M059J (cell line): ENCODE measurements at regions not wholly inside any gene's neighbourhood (a gene's known extent, or its start where the extent isn't known, plus 50 kb on each side); places are given as distances from the start of the nearest gene placed in this dataset.
"Not testable (repeated sequence)": the region's sequence is repeated elsewhere in the genome, so short reads cannot be mapped to it uniquely, and the experiment has no call there.

Experiments
- DNase-seq: peaks from one replicate; pipeline ENCODE4 v3.0.0-alpha.2; 2012; ENCODE audit warnings: low read depth

DNA sequence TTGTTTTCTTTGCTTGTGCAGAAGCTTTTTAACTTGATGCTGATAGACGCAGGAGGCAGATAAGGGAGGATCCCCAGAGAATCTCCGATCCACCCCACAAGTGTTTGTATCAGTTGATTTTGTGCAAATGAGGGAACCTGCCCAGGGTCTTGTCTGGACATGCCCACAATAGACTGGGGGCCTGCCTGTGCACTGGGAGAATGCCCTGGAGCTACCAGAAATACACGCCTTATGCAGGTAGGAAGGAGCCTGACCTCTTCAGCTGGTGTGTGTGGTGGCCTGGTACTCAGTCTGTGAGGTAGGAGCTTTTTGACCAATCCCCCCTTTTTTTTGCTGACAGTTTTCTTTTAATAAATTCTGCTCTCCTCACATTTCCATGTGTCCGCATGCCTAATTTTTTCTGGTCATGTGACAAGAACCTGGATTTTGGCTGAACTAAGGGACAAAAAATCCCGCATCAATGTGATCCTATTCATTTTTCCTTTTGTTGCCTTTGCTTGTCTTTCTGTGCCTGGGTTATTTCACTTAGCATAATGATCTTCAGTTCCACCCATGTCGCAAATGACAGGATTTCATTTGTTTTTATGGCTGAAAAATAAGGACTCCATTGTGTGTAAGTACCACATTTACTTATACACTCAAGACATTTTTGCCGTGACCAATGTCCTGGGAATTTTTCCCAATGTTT lies 430.6 kb upstream of the NRG3 start:
- DNase-seq = no peak

DNA sequence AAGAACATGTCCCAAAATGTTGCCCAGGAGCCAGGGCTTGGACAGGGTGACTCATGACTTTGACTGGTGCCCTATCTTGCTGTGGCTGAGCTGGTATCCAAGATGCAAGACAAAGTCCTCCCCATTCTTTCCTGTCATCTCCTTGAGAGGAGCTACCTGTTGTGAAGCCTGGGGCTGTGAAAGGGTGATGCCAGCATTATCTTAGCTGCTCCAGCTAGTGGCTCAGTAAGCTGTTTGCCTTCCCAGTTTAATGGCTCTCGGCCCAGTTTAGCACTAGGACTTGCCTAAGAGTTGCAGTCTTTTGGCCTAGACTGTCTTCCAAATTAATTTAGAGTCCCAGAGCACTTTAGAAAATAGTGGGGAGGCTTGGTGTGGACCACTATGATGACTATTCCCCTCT lies 424.3 kb upstream of the NRG3 start:
- DNase-seq = no peak

- DNase-seq = no peak
Observed at GRCh38 chr10:81472927-81473470, 402.0 kb upstream of the NRG3 start.

- no peak for DNase-seq
Observed at GRCh38 chr10:81473755-81474154, 401.2 kb upstream of the NRG3 start.

GRCh38 chr10:81479316-81479715 lies 395.7 kb upstream of the NRG3 start:
- DNase-seq = no peak

DNA sequence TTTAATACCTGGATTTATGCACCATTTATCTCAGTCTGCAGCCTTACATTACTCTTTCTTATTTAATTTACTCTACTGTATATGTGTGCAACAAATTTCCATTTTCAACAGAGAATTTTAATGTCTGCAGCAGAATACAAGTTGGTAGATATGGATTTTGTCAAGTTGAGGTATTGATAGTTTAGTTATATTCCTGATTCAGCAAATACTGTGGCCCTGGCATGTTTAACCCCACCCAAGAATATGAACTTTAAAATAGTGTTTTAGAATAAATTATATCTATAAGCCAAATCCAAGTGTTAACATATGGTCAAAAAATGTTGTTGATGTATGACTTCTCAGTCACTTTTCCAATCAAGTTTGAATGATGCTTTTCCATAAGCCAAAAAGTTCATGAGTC lies 378.4 kb upstream of the NRG3 start:
- DNase-seq = no peak

DNA sequence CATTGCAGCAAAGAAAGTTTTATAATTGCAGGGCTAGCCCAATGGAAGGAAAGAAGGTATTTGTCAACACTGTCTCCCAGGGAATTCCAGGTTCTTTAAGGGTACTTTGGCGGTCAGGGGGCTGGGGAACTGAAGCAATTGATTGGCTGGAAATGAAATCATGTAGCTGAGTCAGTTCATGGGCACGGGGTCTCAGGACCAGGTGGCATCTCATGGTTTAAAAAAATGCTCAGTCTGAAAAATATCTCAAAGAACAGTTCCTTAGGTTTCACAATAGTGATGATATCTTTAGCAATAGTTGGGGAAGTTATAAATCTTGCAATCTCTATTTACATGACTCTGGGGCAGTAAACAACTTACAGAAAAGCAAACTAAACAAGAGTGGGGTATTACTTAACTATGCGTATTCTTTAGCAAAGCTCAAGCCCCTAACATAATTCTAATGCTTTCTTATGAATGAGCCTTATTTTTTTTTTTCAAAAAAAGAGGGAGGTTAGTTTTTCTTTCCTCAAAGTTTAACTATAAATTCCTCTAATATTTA lies 376.9 kb upstream of the NRG3 start:
- DNase-seq = no peak

DNA sequence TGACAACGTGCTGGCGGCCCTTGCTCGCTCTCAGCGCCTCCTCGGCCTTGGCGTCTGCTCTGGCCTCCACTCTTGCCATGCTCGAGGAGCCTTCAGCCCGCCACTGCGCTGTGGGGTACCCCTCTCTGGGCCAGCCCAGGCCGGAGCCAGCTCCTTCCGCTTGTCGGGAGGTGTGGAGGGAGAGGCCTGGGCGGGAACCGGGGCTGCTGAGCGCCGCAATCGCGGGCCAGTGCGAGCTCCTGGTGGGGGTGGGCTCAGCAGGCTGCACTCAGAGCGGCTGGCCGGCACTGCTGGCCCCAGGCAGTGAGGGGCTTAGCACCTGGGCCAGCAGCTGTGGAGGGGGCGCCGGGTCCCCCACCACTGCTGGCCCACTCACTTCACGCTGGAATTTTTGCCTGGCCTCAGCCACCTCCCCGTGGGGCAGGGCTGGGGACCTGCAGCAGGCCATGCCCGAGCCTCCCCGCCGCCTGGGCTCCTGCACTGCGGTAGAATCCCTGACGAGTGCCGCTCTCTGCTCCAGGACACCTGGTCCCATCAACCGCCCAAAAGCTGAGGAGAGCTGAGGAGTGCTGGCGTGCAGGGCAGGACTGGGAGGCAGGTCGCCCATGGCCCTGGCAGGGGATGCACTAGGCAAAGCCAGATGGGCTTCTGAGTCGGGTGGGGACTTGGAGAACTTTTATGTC lies 372.2 kb upstream of the NRG3 start:
- no peak for DNase-seq

DNA sequence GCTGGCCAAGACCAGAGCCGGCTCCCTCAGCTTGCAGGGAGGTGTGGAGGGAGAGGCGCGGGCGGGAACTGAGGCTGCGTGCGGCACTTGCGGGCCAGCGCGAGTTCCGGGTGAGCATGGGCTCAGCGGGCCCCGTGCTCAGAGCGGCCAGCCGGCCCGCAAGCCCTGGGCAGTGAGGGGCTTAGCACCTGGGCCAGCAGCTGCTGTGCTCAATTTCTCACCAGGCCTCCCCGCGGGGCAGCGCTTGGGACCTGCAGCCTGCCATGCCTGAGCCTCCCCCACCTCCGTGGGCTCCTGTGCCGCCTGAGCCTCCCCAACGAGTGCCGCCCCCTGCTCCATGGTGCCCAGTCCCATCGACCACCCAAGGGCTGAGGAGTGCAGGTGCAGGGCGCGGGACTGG lies 369.2 kb upstream of the NRG3 start:
- DNase-seq = not testable (repeated sequence)

DNA sequence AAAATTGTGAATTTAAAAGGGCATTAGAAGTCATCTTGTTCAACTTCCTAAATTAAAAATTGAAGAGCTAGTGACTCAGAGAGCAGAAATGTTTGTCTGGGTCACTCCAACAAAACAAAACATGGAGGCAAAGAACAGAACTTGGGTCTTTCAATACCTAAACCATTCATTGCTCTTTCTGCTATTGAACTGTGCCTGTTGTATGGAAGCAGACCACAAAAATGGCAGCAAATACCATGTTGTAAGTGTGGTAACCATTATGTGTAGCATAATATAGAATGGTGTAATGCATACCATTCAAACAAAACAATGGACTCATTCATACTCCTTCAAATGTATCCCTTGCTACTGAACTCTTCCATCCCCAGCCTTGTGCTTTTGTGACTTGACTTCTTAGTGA lies 360.2 kb upstream of the NRG3 start:
- DNase-seq = no peak

DNA sequence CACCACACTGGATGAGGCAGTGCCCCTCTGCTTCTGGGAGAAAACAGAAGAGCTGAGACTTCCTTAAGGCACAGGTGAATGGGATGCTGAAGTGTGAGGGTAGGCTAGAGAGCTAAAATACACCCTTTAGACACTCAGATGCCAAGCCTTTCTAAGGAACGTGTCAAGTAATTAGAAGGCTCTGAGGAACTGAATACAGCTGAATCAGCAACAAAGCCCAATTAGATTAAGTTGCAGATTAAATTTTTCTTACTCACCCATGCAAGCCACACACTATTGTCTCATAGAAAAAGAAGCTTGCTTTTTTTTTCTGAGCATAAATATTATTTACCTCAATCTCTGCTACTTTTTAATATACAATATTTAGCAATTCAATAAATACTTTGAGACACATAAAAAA lies 354.3 kb upstream of the NRG3 start:
- DNase-seq = no peak

DNA sequence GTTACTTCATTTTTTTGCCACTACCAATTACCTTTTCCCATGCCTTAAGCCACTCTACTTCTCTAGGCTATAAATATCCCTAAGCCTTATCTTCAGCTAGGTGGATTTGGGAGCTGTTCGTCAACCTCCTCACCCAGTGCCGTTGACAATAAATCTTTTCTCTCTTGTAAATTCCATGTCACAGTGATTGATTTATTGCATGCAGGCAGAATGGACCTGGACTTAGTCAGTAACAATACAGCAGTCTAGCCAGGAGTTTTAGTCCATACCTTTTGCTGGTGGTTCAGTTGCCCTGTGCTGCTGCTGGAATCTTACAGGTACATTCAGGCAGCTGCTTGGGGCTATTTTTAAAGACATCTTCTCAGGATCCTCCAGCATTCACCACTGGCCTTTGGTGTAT lies 350.5 kb upstream of the NRG3 start:
- no peak for DNase-seq

- no peak for DNase-seq
Observed at GRCh38 chr10:81532403-81532802, 342.6 kb upstream of the NRG3 start.

- DNase-seq = no peak
Observed at GRCh38 chr10:81534991-81535390, 340.0 kb upstream of the NRG3 start.

- DNase-seq = no peak
Observed at GRCh38 chr10:81541517-81541916, 333.5 kb upstream of the NRG3 start.

GRCh38 chr10:81546243-81546642 lies 328.8 kb upstream of the NRG3 start:
- DNase-seq = no peak

DNA sequence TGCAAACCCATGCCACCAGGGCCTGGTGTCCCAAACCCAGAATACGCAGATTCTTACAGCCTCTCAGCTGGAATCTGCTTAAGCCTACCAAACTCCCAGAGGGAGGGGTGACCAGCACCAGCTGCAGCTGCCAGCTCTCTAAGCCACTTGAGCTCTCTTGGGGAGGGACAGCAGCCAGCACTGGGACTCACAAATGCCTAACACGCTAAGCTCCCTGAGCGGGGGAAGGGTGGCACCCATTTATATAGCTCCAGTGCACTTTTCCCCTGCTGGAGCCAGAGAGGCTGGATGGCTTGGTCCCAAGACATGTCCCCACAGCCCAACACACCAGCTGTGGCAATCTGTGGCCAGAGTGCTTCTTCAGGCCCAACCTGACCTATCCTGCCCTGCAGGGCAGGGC lies 326.8 kb upstream of the NRG3 start:
- DNase-seq = no peak

DNA sequence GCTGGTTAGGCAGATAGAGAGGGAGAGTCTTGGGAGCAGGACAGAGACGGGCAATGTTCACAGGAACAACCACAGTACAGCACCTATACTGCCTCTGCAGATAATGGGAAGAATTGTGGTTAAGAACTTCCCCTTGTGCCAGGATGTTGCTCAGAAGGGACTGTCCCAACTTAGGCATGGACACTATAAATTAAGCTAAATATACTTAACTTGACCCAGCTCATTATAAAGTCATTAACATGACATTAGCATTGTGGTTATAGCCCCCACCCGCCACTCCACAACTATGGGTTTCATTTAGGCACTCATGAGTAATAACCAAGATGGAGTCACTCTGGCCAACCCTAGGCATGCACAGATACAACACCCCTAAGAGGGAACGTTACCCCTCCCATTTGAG lies 310.9 kb upstream of the NRG3 start:
- no peak for DNase-seq

DNA sequence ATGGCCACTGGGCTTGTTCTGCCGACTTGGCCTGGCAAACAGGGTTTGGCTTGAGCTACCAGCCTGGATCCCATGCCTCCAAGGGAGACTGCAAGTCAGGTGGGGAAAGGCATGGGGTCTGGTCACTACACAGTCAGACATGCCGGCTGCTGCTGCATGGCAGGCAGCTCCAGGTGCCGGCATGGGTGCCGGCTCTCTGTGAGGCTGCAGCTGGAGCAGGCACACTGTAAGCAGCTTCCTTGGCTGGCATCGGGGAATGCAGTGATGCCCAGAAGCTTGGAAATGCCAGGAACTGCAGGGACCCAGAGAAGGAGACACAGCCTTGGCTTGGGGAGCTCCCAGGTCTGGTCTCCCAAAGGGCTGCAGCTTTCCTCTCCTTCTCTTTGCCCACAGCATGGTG lies 305.5 kb upstream of the NRG3 start:
- no peak for DNase-seq

- DNase-seq = no peak
Observed at GRCh38 chr10:81570349-81570748, 304.6 kb upstream of the NRG3 start.

DNA sequence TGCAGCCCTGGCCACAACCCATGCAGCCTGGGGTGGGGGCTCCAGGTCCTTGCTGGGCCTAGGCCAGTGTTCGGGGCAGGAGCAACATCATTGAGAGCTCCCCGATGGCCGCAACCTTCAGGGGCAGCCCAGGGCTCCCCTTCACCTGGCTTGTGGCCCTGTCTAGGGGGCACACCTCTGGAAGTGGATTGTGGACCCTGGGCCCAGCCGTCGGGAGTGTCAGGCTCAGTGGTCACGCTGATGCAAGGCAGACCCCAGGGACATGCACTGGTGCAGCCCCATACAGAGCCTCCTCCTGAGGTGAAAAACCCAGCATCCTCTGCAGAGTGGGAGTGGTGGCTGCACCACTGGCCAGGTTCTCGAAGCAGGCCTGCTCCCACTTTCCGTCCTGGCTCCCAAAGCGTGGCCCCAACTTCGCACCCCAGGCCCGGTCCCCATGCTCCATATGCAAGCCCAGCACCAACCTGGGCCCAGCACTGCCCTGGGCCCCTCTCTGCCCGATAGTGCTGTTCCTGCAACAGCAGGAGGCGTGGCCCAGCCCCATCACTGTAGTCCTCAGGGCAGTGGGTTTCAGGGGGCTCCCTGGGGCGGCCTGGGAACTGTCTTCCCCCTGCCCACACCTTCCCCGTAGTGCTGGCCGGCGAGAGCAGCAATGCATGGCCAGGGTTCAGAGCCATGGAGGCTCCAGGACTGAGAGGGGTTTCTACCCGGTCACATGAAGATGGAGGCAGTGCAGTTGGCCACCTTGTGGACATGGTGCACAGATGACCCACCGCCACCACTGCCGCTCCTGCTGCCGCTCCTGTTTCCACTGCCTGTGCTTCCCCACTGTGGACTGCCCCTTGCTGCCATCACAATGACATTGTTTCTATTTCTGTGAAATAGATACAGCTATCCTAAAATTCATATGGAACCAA lies 303.9 kb upstream of the NRG3 start:
- no peak for DNase-seq

DNA sequence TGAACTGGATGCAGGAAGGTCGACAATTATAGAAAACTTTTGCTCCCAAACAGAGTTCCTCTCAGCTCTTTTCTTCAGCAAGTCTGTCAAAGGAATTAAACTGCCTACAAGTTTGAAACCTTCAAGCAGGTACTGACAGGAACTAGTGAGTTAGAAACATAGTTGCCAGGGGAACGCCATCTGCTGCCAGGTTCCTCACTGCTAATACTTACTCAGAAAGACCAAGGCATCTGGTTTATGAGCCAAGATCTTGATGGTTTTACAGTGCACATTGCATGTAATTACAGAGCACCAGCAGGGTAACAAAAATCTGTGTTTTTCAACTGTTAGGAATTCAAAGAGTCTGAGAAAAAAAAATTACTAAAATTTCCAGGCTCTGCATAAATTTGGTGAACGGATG lies 300.0 kb upstream of the NRG3 start:
- no peak for DNase-seq
